NCI-H146 treated with DMSO at 0.1 percent for 48 hours (cell line): ENCODE measurements at regions not wholly inside any gene's neighbourhood (a gene's known extent, or its start where the extent isn't known, plus 50 kb on each side); places are given as distances from the start of the nearest gene placed in this dataset.
"Not testable (repeated sequence)": the region's sequence is repeated elsewhere in the genome, so short reads cannot be mapped to it uniquely, and the experiment has no call there.

Experiments
- DNase-seq: peaks from one replicate; lab custom pipeline; 2025; ENCODE audit not compliant: unreplicated experiment; lab: John Stamatoyannopoulos, UW

GRCh38 chr11:81339521-81339920 is 1394.1 kb downstream of the FAM181B start:
- DNase-seq: no peak

DNA sequence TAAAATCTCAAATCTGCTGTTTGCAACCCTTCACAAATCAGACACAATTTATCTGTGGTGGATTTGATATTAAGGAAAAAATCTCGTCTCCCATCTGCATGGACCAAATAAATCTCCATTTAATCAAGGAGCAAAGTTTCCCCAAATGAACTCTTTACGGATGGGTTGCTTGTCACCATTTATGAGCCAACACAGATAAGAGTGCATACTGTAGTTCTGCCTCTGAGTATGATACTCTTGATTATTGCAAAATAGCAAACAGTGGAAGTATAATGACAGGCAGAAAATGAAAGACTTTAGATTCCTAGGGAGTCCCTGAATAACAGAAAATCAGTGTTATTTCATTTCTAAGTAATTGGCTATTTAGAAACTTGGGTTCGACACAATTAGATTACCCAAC is 1395.9 kb downstream of the FAM181B start:
- DNase-seq: no peak

- DNase-seq: no peak
Observed at GRCh38 chr11:81332276-81332675, 1401.4 kb downstream of the FAM181B start.

DNA sequence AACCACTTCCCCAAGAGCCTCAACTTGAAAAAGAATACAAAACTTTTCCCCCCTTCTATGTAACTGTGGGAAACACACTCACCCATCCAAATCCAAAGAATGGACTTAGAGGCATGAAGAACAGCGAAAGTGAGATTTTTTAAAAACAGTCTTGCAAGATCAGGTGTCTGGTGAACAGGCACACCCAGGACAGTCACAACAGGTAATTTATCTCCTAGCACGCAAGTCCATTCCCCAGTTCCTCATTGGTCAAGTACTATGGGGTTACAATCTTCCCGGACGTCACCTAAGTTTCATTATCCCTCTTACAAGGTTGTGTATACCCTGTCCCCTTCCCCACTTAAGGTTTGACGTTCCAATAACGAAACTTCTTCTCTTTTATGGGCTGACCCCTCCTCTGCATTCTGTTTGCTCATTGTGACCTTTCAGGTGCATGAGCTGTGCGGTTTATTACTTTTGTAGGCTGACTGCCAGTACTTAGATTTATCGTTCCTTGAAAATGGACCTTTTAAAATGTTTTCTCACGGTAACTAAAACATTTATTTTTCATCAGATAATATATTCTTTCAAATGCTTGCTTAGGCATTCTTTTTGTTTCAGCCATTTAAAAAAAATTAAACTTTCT is 1401.9 kb downstream of the FAM181B start:
- no peak for DNase-seq

GRCh38 chr11:81331088-81331487 is 1402.6 kb downstream of the FAM181B start:
- no peak for DNase-seq

DNA sequence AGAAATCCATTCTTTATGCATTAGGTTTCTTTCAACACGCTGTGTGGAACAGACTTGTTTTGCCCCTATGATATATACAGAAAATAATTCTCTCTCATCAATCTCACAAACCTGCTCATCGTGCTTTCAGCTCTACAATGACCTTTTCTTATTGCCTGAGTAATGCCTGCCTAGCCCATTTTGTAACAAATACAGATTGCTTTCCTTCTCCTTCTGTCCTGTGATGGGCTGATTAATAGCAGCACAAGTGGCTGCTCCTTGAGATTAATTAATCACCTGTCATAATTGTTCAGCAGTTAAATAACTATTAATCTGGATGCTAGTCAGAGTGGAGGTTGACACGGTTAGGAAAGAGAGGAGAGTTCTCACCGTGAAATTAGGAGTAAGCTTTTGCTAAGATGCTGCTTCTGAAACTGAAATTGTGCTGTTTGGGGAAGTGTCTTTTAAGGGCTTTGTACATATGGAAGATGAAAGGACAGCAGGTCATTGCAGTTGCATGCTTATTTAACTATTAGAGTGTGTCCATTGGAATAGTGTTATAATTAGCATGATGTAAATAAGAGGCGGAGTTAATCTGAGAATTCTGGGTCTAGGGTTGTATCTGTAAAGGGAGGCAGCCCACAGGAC is 1430.5 kb downstream of the FAM181B start:
- DNase-seq: no peak

GRCh38 chr11:81301166-81301830 is 1432.4 kb downstream of the FAM181B start:
- no peak for DNase-seq

- DNase-seq: no peak
Observed at GRCh38 chr11:81286959-81287358, 1446.7 kb downstream of the FAM181B start.

DNA sequence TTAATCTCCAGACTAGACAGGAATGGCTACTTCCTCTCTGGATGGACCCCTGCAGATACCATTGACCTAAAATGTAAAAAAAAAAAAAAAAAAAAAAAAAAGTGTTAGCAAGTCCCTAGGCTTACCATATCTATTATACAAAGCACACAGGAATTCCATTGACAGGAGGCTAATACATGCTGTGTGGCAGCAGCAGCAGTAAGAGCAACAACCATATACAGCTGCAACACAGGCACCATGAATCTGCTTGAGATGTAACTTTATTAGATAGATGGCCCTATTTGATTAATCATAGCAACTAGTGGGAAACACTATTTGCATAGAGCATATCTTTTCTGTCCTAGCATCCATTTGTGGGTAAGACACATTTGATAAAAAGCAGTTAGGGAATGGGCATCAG is 1447.1 kb downstream of the FAM181B start:
- no peak for DNase-seq

DNA sequence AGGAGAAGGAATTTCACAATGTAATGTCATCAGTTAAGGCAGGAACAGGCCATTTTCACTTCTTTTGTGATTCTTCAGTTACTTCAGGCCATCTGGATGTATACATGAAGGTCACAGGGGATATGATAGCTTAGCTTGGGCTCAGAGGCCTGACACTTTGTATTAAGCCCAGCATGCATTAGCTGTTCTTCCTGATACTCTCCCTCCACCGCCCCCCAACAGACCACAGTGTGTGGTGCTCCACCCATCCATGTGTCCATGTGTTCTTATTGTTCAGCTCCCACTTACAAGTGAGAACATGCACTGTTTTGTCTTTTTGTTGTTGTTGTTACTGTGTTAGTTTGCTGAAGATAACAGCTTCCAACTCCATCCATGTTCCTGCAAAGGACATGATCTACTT is 1453.4 kb downstream of the FAM181B start:
- DNase-seq: not testable (repeated sequence)

GRCh38 chr11:81278991-81279390 is 1454.7 kb downstream of the FAM181B start:
- no peak for DNase-seq

DNA sequence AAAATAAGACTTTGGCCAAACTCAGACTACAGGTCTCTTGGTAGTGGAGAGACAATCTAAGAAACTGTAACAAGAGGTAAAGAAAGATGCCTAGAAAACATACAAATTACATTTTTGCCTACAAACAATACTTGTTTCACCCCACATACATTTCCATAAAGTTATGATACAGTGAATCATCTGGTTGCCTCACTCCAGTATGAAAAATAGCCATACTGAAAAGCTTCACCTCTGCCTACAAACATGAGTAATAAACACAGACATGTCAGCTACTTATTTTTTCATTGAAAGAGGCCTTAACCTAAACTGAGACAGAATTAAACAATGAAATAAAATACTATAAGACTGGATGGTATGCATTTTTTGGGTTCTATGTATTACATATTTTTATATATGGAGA is 1463.0 kb downstream of the FAM181B start:
- DNase-seq: no peak

DNA sequence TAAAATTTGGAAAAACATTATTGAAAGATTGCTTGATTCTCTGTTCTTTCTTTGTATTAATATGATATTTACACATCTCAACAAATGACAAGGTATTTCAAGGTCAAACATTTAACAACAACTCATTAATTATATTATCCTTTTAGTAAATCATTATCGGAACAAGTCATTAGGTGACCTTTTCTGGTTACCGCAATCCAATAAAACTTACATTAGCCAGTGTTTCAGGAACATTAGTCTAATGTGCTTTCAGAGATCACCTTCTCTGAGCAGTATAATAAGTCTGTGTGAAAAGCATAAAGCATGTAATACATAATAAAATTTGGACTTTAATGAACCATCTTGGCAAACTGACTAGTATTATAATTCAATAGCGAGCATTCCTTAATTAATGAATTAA is 1466.4 kb downstream of the FAM181B start:
- DNase-seq: no peak

GRCh38 chr11:81259471-81259870 is 1474.2 kb downstream of the FAM181B start:
- no peak for DNase-seq

GRCh38 chr11:81255895-81256294 is 1477.8 kb downstream of the FAM181B start:
- no peak for DNase-seq

- no peak for DNase-seq
Observed at GRCh38 chr11:81253244-81253643, 1480.4 kb downstream of the FAM181B start.

DNA sequence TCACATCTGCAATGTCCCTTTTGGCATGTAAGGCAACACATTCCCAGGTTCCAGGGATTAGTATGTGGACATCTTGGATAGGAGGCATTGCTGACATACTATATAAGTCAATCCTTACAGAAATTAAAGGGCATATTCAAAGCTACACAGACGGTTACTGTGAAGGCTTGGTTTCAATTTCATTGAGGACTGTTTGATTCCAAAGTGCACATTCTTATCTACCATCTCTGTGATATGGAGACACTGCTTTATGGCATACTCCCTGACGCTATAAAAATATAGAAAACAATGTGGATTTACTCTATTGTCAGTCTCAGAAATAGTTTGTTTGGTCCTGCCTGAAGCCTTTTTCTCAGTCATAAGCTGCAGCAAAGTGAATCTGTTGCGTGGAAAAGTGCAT is 1486.7 kb downstream of the FAM181B start:
- DNase-seq: no peak

- DNase-seq: no peak
Observed at GRCh38 chr11:81245791-81246190, 1487.9 kb downstream of the FAM181B start.

- no peak for DNase-seq
Observed at GRCh38 chr11:81241672-81242275, 1491.9 kb downstream of the FAM181B start.

- no peak for DNase-seq
Observed at GRCh38 chr11:81237139-81237538, 1496.5 kb downstream of the FAM181B start.

DNA sequence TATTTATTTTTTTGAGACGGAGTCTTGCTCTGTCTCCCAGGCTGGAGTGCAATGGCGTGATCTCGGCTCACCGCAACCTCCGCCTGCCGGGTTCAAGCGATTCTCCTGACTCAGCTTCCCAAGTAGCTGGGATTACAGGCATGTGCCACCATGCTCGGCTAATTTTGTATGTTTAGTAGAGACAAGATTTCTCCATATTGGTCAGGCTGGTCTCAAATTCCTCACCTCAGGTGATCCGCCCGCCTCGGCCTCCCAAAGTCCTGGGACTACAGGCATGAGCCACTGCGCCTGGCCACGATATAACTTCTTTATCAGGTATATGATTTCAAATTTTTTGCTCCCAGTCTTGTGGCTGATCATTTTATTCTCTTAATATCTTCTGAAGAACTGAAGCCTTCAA is 1506.3 kb downstream of the FAM181B start:
- DNase-seq: not testable (repeated sequence)

DNA sequence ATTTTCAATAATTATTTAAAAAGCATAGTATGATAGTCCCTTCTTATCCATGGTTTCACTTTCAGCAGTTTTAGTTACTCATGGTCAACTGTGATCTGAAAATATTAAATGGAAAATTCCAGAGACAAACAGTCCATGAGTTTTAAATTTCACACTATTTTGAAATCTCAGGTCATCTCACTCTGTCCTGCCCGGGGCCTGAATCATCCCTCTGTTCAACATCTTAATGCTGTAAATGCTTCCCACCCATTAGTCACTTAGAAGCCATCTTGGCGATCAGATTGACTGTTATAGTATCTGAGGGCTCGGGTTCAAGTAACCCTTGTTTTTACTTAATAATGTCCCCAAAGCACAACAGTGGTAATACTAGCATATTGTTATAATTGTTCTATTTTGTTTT is 1509.3 kb downstream of the FAM181B start:
- DNase-seq: no peak
